AG09319 (cell line): ENCODE measurements at regions not wholly inside any gene's neighbourhood (a gene's known extent, or its start where the extent isn't known, plus 50 kb on each side); places are given as distances from the start of the nearest gene placed in this dataset.

Experiments used
- DNase-seq: peaks from one replicate; pipeline ENCODE4 v3.0.0-alpha.2; 2010; ENCODE audit warnings: low read depth; ENCODE audit errors: extremely low read depth
- TF ChIP-seq, protein P1 (sequence below): IDR thresholded peaks from 2 replicates; pipeline ENCODE4 v1.5.1; 2011; ENCODE audit warnings: low read depth, mild to moderate bottlenecking, inconsistent platforms, low read length, moderate library complexity

- DNase-seq, result no peak
- TF ChIP-seq, protein P1, sequence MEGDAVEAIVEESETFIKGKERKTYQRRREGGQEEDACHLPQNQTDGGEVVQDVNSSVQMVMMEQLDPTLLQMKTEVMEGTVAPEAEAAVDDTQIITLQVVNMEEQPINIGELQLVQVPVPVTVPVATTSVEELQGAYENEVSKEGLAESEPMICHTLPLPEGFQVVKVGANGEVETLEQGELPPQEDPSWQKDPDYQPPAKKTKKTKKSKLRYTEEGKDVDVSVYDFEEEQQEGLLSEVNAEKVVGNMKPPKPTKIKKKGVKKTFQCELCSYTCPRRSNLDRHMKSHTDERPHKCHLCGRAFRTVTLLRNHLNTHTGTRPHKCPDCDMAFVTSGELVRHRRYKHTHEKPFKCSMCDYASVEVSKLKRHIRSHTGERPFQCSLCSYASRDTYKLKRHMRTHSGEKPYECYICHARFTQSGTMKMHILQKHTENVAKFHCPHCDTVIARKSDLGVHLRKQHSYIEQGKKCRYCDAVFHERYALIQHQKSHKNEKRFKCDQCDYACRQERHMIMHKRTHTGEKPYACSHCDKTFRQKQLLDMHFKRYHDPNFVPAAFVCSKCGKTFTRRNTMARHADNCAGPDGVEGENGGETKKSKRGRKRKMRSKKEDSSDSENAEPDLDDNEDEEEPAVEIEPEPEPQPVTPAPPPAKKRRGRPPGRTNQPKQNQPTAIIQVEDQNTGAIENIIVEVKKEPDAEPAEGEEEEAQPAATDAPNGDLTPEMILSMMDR, result no peak
These were observed 148.1 kb downstream of the PPARGC1A start for GRCh38 chr4:23741681-23742191.

DNA sequence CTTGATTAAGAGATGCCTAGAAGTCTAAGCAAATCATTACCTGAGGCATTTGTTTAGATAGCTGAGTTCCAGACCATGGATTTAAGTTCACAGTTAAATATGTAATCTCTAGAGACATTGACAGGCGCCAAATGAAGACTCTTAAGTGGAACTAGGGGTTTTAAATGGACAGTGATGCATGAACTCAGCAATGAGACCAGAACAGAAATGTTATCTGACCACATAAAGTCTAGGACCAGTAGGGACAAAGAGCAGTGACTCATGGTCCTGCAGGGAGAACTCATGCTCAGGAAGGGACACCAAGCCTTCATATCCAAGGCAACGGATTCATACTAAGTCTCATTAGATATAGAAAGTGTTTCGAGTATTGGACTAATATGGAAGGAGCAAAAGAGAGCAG, 152.3 kb downstream of the PPARGC1A start:
- DNase-seq, result no peak

GRCh38 chr4:23736466-23736865, 153.4 kb downstream of the PPARGC1A start:
- no peak for DNase-seq
- TF ChIP-seq, protein P1, result no peak

More for the DNA sequence above, 152.3 kb downstream of the PPARGC1A start:
- TF ChIP-seq, protein P1, result no peak

DNA sequence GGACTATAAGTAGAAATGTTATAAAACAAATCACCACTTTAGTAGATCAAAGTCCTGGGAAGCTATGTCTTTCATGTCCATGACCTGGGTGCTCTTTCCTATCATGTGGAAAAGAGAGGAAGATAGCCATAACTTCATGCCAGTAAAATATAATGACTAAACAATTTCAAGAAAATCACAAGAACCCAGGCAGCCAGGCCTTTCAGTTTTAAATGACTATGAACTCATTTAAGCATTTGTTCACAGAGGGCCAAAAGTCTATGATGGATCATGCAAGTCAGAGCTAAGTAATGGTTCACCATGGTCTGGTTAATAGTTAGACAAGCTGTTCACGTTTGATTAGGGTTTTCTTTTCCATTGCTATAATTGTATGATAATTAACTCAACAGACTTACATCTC, 155.8 kb downstream of the PPARGC1A start:
- no peak for DNase-seq
- TF ChIP-seq, protein P1, result no peak

- TF ChIP-seq, protein P1, result no peak
- DNase-seq, result no peak
These were observed 156.4 kb downstream of the PPARGC1A start for GRCh38 chr4:23733476-23733875.

- TF ChIP-seq, protein P1, result no peak
These were observed 158.8 kb downstream of the PPARGC1A start for GRCh38 chr4:23730998-23731397.

GRCh38 chr4:23728971-23729370, 160.9 kb downstream of the PPARGC1A start:
- no peak for DNase-seq
- TF ChIP-seq, protein P1, result no peak

More at GRCh38 chr4:23730998-23731397, 158.8 kb downstream of the PPARGC1A start:
- no peak for DNase-seq
